GM10248 (cell line): ENCODE measurements at regions not wholly inside any gene's neighbourhood (a gene's known extent, or its start where the extent isn't known, plus 50 kb on each side); places are given as distances from the start of the nearest gene placed in this dataset.

ENCODE experiments used
- CTCF ChIA-PET: fragments of 300-600 bp; sonication (Branson Sonifier 250); formaldehyde crosslinking; extraction: SDS; loops from one replicate; lab custom pipeline; 2021; ENCODE audit warnings: antibody characterized with exemption; lab: Yijun Ruan, JAX
- POLR2A ChIA-PET: fragments of 350-650 bp; sonication (Branson Sonifier 250); formaldehyde crosslinking; extraction: SDS; loops from one replicate; lab custom pipeline; 2020; ENCODE audit warnings: antibody characterized with exemption; lab: Yijun Ruan, JAX
- DNase-seq: peaks from one replicate; pipeline ENCODE4 v3.0.0; 2012; ENCODE audit errors: extremely low spot score
- TF ChIP-seq, protein P1 (sequence below): IDR thresholded peaks from 2 replicates; pipeline ENCODE4 v1.5.1; 2012; ENCODE audit warnings: mild to moderate bottlenecking, low read depth; ENCODE audit errors: extremely low read depth, missing control alignments, control extremely low read depth

- ChIA-PET CTCF (no interaction called here), POLR2A (no interaction called here)
- no peak for DNase-seq
- TF ChIP-seq, protein P1, sequence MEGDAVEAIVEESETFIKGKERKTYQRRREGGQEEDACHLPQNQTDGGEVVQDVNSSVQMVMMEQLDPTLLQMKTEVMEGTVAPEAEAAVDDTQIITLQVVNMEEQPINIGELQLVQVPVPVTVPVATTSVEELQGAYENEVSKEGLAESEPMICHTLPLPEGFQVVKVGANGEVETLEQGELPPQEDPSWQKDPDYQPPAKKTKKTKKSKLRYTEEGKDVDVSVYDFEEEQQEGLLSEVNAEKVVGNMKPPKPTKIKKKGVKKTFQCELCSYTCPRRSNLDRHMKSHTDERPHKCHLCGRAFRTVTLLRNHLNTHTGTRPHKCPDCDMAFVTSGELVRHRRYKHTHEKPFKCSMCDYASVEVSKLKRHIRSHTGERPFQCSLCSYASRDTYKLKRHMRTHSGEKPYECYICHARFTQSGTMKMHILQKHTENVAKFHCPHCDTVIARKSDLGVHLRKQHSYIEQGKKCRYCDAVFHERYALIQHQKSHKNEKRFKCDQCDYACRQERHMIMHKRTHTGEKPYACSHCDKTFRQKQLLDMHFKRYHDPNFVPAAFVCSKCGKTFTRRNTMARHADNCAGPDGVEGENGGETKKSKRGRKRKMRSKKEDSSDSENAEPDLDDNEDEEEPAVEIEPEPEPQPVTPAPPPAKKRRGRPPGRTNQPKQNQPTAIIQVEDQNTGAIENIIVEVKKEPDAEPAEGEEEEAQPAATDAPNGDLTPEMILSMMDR = no peak
Measured at GRCh38 chr2:129378186-129378585, 601.3 kb upstream of the RAB6C start.

DNA sequence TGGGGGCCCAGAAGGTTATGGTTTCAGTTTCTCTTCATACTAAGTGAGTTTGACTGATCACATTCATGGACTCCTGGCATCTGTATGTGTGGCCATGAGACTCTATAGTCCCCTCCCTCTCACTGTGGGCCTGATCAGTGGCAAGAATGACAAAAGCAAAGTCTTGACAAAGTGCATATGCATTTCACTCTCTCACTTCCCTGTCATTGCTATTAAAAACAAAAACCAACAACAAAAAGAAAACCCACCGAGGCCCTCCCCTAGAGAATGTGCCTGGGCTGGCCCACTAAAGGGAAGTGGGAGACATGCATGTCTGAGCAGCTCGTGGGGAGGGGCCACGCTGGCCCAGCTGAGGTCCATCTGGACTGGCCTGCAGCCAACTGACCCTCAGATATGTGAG lies 600.1 kb upstream of the RAB6C start:
- ChIA-PET CTCF (no interaction called here), POLR2A (no interaction called here)
- TF ChIP-seq, protein P1 = no peak
- DNase-seq = peak; percentile 38

GRCh38 chr2:129381789-129382188 lies 597.7 kb upstream of the RAB6C start:
- ChIA-PET CTCF (interaction anchor here (1.1 to 1.7 kb wide), 3 partner anchors 11 to 645 kb away, joined by 3 read pairs; no protein-coding TSS in a partner anchor), POLR2A (no interaction called here)
- TF ChIP-seq, protein P1 = no peak
- DNase-seq = no peak

DNA sequence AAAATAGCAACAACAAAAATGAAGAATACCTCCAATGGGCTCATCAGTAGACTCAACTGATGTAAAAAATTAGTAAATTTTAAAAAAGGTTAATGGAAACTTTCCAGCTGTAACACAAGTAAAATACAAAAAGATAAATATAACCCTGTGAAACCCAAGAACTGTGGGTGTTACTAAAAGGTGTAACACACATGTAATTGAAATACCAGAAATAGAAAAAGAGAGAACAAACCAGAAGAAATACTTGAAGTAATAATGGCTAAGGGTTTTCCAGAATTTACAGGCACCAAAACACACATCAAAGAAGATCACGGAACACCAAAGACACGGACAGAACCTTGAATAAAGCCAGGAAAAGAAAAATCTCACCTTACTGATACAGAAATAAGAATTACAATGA lies 590.6 kb upstream of the RAB6C start:
- CTCF ChIA-PET = no interaction called here

GRCh38 chr2:129393816-129394215 lies 585.6 kb upstream of the RAB6C start:
- no peak for DNase-seq
- POLR2A ChIA-PET = no interaction called here
- CTCF ChIA-PET = no interaction called here
- TF ChIP-seq, protein P1 = no peak

More for the DNA sequence above, 590.6 kb upstream of the RAB6C start:
- POLR2A ChIA-PET = no interaction called here
- TF ChIP-seq, protein P1 = no peak
- DNase-seq = no peak

GRCh38 chr2:129396980-129397599 lies 582.4 kb upstream of the RAB6C start:
- TF ChIP-seq, protein P1 = peak; percentile 77
- DNase-seq = no peak
- ChIA-PET CTCF (interaction anchor here (0.6 to 1.7 kb wide), 5 partner anchors 12 to 684 kb away, joined by 3 to 5 read pairs (median 3); no protein-coding TSS in a partner anchor), POLR2A (no interaction called here)
